ENCODE measurements at regions not wholly inside any gene's neighbourhood (a gene's known extent, or its start where the extent isn't known, plus 50 kb on each side); places are given as distances from the start of the nearest gene placed in this dataset.

DNA sequence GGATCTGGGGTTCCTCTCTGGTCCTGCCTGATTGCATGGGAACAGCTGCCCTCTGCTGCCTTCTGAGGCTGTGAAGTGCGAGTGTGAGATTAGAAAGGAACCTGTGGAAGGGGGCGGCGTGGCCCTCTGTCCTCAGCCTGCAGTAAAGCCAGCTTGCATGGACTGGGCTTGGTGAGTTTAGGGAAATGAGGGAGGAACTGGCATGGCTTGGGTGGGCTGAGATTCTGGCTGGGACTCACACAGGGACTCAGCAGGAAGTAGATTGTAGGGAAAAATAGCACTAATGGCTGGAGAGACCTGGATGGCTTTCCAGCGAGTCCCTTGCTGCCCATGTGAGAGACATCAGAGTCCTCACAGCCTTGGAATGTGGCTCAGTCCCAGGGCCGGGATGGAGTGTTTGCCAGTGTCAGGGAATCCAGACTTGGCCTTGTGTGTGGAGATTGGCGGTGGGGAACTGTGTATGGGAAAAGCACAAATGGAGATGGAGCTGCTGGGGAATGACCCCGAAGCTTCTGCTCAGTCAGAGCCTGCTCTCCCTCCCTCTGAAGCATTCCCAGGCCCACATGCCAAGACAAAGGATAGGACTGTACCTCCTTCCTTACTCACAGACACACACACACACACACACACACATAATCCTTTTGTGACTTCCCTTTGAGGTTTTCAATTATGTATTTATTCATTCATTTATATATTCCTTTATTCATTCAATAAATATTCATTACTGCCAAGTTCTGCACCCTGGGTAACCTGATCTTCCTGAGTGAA, 115.4 kb downstream of the ACAA2 start:
- H3K4me3 ChIP-seq (ENCODE audit: low read depth, low read length) = no peak overlapping the region
- no peak for TF ChIP-seq CTCF (IDR thresholded peaks at IDR 0.05; ENCODE audit: insufficient read depth, low read depth, low read length)
- DNase-seq (ENCODE audit: low read depth) = no peak

DNA sequence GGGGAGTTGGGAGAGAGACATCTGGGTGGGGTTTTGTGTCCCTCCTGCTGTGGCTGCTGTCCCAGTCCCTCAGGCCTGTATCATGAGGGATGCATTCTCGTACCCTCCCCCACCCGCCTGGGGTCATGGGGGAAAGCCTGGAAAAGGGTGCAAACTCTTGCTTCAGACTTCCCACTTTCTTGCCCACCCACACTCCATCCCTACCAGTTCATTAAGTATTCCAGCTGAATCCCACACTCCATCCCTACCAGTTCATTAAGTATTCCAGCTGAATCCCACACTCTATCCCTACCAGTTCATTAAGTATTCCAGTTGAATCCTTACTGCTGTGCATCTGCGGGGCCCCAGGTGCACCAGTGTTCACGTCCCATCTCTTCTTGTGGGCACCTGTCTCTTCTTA, 116.3 kb downstream of the ACAA2 start:
- no peak for TF ChIP-seq CTCF (IDR thresholded peaks at IDR 0.05; ENCODE audit: insufficient read depth, low read depth, low read length)
- H3K4me3 ChIP-seq (ENCODE audit: low read depth, low read length) = no peak overlapping the region
- no peak for DNase-seq (ENCODE audit: low read depth)

- no peak for TF ChIP-seq CTCF (IDR thresholded peaks at IDR 0.05; ENCODE audit: insufficient read depth, low read depth, low read length)
- no peak overlapping the region for H3K4me3 ChIP-seq (ENCODE audit: low read depth, low read length)
- DNase-seq (ENCODE audit: low read depth) = peak; percentile 84
Observed at GRCh38 chr18:49694402-49694801, 118.9 kb downstream of the ACAA2 start.

DNA sequence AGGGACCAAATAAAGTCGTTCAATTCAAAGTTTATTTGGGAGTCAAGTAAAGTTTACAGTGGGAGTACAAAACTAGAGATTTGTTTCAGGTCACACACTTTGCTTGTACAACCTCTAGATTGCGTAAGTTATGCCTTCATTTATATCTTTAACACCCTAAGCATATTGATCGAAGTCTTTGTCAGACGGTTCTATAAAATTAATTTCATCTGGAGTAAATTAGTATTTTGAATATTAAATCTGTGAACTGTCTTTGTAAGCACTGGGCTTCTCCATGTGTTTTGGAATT, 119.7 kb downstream of the ACAA2 start:
- DNase-seq (ENCODE audit: low read depth) = no peak
- TF ChIP-seq CTCF (IDR thresholded peaks at IDR 0.05; ENCODE audit: insufficient read depth, low read depth, low read length) = no peak
- no peak overlapping the region for H3K4me3 ChIP-seq (ENCODE audit: low read depth, low read length)

DNA sequence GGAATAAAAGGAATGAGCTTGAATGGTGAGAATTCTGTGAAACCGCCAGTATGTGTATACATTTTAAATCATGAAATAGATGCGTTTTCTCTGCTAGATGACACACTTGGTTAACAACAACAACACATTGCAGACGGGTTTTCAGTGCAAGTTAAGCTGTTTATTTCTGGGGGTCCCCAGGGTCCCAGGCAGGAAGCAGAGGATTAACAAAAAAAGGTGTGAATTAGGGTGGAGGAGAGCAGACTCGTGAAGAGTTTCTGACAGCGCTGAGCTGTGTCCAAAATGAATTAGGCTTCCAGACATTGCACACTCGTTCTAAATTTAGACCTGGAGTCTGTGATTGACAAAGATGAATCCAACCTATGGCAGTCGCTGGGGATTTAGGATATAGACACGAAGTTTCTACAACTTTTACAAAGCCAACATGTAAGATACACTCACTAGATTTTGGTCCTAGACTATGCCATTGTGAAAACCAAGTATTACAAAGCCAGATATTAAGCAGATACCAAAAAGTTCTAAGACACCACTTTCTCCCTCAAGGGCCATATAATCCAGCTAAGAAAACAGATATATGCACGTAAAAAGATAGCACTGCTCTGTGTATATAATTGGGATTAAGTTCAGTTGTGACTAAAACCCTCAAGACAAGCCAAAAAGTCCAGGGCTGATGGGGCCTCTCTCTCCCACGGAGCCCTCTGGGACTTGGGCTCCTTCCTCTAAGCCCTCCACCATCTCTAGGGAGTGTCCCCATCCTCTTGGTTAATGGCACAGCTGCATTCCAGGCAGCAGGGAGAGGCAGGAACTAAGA, 120.2 kb downstream of the ACAA2 start:
- H3K4me3 ChIP-seq (ENCODE audit: low read depth, low read length) = no peak overlapping the region
- DNase-seq (ENCODE audit: low read depth) = peak; percentile 89
- no peak for TF ChIP-seq CTCF (IDR thresholded peaks at IDR 0.05; ENCODE audit: insufficient read depth, low read depth, low read length)

DNA sequence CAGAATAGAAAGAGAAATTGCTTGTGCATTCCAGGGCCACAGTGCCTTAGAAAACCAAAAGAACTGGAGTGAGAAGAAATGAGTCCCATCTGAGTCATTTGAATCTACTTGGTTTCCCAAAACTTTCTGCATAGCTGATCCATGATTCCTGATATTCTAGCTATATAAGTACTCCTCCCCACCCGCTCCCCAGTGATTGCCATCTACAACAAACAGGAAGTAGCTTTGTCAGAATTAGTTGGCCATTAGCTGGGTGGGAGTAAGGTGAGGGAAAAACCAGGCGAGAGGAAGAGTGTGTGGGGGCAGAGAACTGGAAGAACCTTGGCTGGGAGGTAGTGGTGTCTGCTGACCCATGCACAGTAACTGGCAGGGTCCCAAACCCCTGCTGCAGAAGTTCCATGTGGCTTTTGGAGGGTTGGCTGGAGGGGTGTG, 122.1 kb downstream of the ACAA2 start:
- peak; percentile 64 for DNase-seq (ENCODE audit: low read depth)
- no peak for TF ChIP-seq CTCF (IDR thresholded peaks at IDR 0.05; ENCODE audit: insufficient read depth, low read depth, low read length)
- no peak overlapping the region for H3K4me3 ChIP-seq (ENCODE audit: low read depth, low read length)

Data from fibroblast of villous mesenchyme (primary cell).